GM20000 (cell line): ENCODE measurements at regions not wholly inside any gene's neighbourhood (a gene's known extent, or its start where the extent isn't known, plus 50 kb on each side); places are given as distances from the start of the nearest gene placed in this dataset.
"Not testable (repeated sequence)": the region's sequence is repeated elsewhere in the genome, so short reads cannot be mapped to it uniquely, and the experiment has no call there.

Experiments
- DNase-seq: peaks from one replicate; pipeline ENCODE4 v3.0.0; 2012; ENCODE audit warnings: low spot score
- TF ChIP-seq, protein P1 (sequence below): IDR thresholded peaks from 2 replicates; pipeline ENCODE4 v1.5.1; 2012; ENCODE audit warnings: mild to moderate bottlenecking, control low read depth; ENCODE audit errors: extremely low read depth, missing control alignments

DNA sequence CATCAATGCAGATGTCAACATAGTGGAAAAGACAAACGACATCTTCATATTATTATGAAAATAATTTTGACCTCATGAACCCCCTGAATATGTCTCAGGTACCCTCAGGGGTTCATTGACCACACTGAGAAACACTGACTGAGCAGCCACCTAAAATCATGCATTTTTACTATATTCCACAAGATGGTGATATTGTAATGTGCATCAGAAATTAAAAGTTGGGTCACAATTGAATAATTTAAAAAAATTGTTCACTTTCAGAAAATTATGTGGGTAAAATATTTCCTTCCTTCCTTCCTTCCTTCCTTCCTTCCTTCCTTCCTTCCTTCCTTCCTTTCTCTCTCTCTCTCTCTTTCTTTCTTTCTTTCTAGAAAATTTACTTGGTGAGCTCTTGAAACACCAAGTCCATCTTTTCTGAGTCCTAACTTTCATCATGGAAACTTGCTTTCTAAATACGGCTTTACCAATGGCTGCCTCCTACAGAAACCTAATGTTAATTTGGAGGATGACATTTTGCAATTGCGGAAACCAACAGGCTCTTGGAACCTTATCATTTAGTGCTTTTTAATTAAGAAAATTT is 103.6 kb downstream of the RTL3 start:
- peak; percentile 2 for DNase-seq

DNA sequence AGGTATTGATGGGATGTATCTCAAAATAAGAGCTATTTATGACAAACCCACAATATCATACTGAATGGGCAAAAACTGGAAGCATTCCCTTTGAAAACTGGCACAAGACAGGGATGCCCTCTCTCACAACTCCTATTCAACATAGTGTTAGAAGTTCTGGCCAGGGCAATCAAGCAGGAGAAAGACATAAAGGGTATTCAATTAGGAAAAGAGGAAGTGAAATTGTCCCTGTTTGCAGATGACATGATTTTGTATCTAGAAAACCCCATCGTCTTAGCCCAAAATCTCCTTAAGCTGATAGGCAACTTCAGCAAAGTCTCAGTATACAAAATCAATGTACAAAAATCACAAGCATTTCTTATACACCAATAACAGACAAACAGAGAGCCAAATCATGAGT is 106.5 kb downstream of the RTL3 start:
- DNase-seq = not testable (repeated sequence)

More for the DNA sequence above, 103.6 kb downstream of the RTL3 start:
- TF ChIP-seq, protein P1, sequence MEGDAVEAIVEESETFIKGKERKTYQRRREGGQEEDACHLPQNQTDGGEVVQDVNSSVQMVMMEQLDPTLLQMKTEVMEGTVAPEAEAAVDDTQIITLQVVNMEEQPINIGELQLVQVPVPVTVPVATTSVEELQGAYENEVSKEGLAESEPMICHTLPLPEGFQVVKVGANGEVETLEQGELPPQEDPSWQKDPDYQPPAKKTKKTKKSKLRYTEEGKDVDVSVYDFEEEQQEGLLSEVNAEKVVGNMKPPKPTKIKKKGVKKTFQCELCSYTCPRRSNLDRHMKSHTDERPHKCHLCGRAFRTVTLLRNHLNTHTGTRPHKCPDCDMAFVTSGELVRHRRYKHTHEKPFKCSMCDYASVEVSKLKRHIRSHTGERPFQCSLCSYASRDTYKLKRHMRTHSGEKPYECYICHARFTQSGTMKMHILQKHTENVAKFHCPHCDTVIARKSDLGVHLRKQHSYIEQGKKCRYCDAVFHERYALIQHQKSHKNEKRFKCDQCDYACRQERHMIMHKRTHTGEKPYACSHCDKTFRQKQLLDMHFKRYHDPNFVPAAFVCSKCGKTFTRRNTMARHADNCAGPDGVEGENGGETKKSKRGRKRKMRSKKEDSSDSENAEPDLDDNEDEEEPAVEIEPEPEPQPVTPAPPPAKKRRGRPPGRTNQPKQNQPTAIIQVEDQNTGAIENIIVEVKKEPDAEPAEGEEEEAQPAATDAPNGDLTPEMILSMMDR = no peak

GRCh38 chrX:78548012-78548411 is 111.1 kb downstream of the RTL3 start:
- DNase-seq = no peak

DNA sequence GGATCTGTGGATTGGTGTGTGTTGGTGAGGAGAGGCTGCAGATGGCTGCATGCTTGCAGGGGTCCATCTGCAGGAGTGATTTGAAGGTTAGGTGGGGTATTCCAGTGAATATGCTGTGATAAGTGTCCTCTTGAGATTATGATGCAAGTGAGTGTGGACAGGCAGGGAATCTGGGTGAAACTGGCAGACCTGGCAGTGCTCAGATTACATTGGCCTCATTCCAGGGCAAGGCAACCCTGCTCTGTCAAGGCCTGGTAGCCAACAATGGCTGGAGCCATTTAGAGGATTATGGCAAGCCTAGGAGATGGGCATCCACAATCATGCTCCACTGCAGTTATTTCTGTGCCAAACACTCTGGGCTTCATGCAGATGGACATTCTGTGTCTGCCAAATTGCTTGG is 113.9 kb downstream of the RTL3 start:
- TF ChIP-seq, protein P1 = no peak

More at GRCh38 chrX:78548012-78548411, 111.1 kb downstream of the RTL3 start:
- TF ChIP-seq, protein P1 = no peak

DNA sequence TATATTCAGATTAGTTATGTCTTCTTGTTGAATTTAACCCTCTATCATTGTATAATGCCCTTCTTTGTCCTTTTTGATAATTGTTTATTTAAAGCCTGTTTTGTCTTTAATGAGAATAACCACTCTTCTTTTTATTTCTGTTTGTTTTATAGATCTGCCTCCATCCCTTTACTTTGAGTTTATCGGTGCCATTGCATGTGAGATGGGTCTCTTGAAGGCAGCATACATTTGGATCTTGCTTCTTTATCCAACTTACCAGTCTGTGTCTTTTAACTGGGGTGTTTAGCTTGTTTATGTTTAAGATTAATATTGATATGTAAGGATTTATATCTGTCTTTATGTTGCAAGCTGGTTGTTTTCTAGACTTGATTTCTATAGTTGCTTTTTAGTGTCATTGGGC is 115.8 kb downstream of the RTL3 start:
- DNase-seq = no peak
- TF ChIP-seq, protein P1 = no peak

More for the DNA sequence above, 113.9 kb downstream of the RTL3 start:
- no peak for DNase-seq

DNA sequence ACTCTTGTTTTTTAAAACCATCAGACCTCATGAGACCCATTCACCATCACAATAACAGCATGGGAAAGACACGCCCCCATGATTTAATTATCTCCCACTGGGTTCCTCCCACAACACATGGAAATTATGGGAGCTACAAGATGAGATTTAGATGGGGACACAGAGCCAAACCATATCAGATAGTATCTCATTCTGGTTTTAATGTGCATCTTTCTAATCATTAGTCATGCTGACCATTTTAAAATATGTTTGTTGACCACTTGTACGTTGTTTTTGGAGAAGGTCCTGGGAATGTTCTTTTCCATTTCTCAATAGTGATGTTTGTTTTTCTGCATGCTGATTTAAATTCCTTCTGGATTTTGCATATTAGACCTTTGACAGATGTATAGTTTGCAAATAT is 119.0 kb downstream of the RTL3 start:
- TF ChIP-seq, protein P1 = no peak
- DNase-seq = no peak

GRCh38 chrX:78534221-78534620 is 124.9 kb downstream of the RTL3 start:
- TF ChIP-seq, protein P1 = no peak
- no peak for DNase-seq

GRCh38 chrX:78532363-78532762 is 126.8 kb downstream of the RTL3 start:
- TF ChIP-seq, protein P1 = no peak
- no peak for DNase-seq
